Effector memory CD4-positive, alpha-beta T cell (primary cell): ENCODE measurements at regions not wholly inside any gene's neighbourhood (a gene's known extent, or its start where the extent isn't known, plus 50 kb on each side); places are given as distances from the start of the nearest gene placed in this dataset.

Experiments
- DNase-seq, 3 donors: peaks; one replicate each; pipeline ENCODE4 v3.0.0-alpha.2; 2020
- H3K27ac ChIP-seq: 2 replicates; pipeline ENCODE4 v1.7.0; 2013; ENCODE audit warnings: mild to moderate bottlenecking, low read length, moderate library complexity; ENCODE audit not compliant: insufficient read depth, poor library complexity, severe bottlenecking
- H3K27me3 ChIP-seq: replicated peaks from 2 replicates; pipeline ENCODE4 v1.7.0; 2013; ENCODE audit warnings: mild to moderate bottlenecking, low read length; ENCODE audit not compliant: insufficient read depth, control insufficient read depth, poor library complexity, severe bottlenecking
- H3K36me3 ChIP-seq: 2 replicates; pipeline ENCODE4 v1.7.0; 2013; ENCODE audit warnings: mild to moderate bottlenecking, low read length, moderate library complexity; ENCODE audit not compliant: control insufficient read depth, insufficient read depth
- H3K4me1 ChIP-seq: 2 replicates; pipeline ENCODE4 v1.7.0; 2013; ENCODE audit warnings: low read length, mild to moderate bottlenecking; ENCODE audit not compliant: control insufficient read depth, insufficient read depth, poor library complexity, severe bottlenecking
- H3K4me3 ChIP-seq: 2 replicates; pipeline ENCODE4 v1.7.0; 2013; ENCODE audit warnings: low read length, low read depth, mild to moderate bottlenecking; ENCODE audit not compliant: insufficient read depth, poor library complexity, severe bottlenecking
- H3K9me3 ChIP-seq: 2 replicates; pipeline ENCODE4 v1.7.0; 2013; ENCODE audit warnings: mild to moderate bottlenecking, low read length, moderate library complexity; ENCODE audit not compliant: control insufficient read depth

GRCh38 chr7:142546452-142546851, 202.8 kb upstream of the PRSS1 start:
- Histone ChIP-seq H3K9me3 (no peaks in the 10 kb centered on the region), H3K36me3 (no peaks in the 10 kb centered on the region), H3K4me3 (no peak overlapping the region), H3K27ac (no peak overlapping the region), H3K27me3 (no peaks in the 10 kb centered on the region), H3K4me1 (no peaks in the 10 kb centered on the region)
- DNase-seq = no peak

GRCh38 chr7:142542942-142543341, 206.3 kb upstream of the PRSS1 start:
- no peak overlapping the region for H3K4me3 ChIP-seq
- no peak for DNase-seq
- no peaks in the 10 kb centered on the region for H3K4me1 ChIP-seq
- no peaks in the 10 kb centered on the region for H3K9me3 ChIP-seq
- no peak overlapping the region for H3K27ac ChIP-seq
- no peaks in the 10 kb centered on the region for H3K27me3 ChIP-seq
- H3K36me3 ChIP-seq = no peaks in the 10 kb centered on the region

DNA sequence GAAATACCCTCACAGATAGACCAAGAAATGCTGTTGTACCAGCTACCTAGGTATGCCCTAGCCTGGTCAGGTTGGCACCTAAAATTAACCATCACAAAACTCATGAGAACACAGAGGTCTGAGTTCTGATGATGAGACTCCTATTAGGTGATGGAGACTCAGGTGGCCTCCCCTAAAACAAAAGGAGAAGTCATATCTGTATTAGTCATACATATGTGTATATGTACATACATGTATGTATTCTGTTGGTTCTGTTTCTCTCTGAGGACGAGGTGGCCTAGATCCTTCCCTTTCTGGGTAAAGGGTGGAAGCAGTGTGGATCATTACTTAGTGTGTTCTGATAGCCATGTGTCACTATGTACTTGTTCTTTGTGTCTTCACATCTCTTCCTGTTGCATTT, 207.2 kb upstream of the PRSS1 start:
- Histone ChIP-seq H3K4me1 (no peaks in the 10 kb centered on the region), H3K36me3 (no peaks in the 10 kb centered on the region), H3K4me3 (no peak overlapping the region), H3K27me3 (no peaks in the 10 kb centered on the region), H3K9me3 (no peaks in the 10 kb centered on the region), H3K27ac (no peak overlapping the region)
- DNase-seq = no peak

- Histone ChIP-seq H3K9me3 (no peaks in the 10 kb centered on the region), H3K4me3 (no peak overlapping the region), H3K4me1 (peaks cover 4% of the 10 kb centered on the region), H3K36me3 (no peaks in the 10 kb centered on the region), H3K27ac (no peak overlapping the region), H3K27me3 (no peaks in the 10 kb centered on the region)
- no peak for DNase-seq
Observed at GRCh38 chr7:142540371-142540770, 208.9 kb upstream of the PRSS1 start.

- no peak overlapping the region for H3K27ac ChIP-seq
- H3K36me3 ChIP-seq = no peaks in the 10 kb centered on the region
- H3K4me1 ChIP-seq = peaks cover 7% of the 10 kb centered on the region
- DNase-seq = no peak
- no peak overlapping the region for H3K4me3 ChIP-seq
- H3K9me3 ChIP-seq = no peaks in the 10 kb centered on the region
- no peaks in the 10 kb centered on the region for H3K27me3 ChIP-seq
Observed at GRCh38 chr7:142539901-142540300, 209.4 kb upstream of the PRSS1 start.

DNA sequence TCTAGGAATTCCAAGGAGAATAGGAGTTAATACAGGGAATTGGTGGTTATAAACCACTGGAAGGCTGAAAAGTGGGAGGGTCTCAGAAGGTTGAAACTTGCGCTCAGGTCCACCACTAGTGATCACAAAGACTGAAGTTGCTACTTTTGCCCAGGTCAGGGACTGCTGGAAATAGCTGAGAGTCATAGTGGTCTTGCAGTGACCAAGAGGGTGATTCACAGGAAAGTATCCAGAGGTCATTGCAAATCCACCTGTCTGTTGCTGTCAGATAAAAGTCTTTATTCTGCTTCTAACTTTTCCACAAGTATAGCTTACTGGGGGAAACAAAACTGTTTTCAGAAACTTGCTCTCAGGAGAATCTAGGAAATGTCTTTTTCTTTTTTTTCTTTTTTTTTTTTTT, 211.5 kb upstream of the PRSS1 start:
- H3K9me3 ChIP-seq = no peaks in the 10 kb centered on the region
- no peaks in the 10 kb centered on the region for H3K27me3 ChIP-seq
- no peak overlapping the region for H3K27ac ChIP-seq
- DNase-seq = no peak
- H3K4me1 ChIP-seq = peaks cover 7% of the 10 kb centered on the region
- no peaks in the 10 kb centered on the region for H3K36me3 ChIP-seq
- H3K4me3 ChIP-seq = no peak overlapping the region

DNA sequence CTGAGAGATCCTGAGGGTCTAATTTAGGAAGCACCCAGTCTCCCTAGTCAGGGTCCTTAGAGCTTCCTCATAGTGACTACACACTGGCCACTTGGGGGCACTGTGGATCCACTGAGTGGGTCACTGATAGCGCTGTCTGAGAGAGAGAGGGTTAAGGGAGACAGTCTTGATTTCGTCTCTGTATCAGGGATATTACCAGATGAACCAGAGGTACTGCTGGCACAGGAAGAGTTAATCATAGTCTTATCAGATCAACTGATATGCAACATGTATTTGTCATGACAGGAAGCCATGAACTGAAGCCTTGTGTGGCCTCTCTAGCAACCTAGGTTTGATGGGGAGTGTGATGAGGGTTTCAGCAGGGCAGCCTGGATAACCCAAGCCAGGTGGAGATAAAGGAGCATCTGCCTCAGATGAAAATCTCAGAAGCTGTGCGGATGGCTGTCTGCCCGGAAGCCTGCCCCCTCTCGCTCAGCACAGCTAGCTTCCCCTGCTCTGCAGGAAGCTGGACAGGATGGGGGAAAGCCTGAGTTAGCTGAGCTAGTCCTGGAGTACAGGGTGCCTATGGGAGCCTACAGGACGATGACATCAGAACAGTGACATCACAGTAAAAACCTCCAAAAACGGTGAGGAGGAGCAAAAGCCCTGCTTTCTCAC, 214.0 kb upstream of the PRSS1 start:
- Histone ChIP-seq H3K4me1 (peaks cover 7% of the 10 kb centered on the region), H3K9me3 (no peaks in the 10 kb centered on the region), H3K4me3 (no peak overlapping the region), H3K27ac (peak overlapping the region; percentile 49), H3K27me3 (no peaks in the 10 kb centered on the region), H3K36me3 (no peaks in the 10 kb centered on the region)
- DNase-seq = peak; percentile 16 to 52 (median 47)

GRCh38 chr7:142534726-142535122, 214.5 kb upstream of the PRSS1 start:
- H3K4me1 ChIP-seq = peaks cover 7% of the 10 kb centered on the region
- no peaks in the 10 kb centered on the region for H3K27me3 ChIP-seq
- no peak overlapping the region for H3K4me3 ChIP-seq
- no peak overlapping the region for H3K27ac ChIP-seq
- H3K36me3 ChIP-seq = no peaks in the 10 kb centered on the region
- no peak for DNase-seq
- no peaks in the 10 kb centered on the region for H3K9me3 ChIP-seq

DNA sequence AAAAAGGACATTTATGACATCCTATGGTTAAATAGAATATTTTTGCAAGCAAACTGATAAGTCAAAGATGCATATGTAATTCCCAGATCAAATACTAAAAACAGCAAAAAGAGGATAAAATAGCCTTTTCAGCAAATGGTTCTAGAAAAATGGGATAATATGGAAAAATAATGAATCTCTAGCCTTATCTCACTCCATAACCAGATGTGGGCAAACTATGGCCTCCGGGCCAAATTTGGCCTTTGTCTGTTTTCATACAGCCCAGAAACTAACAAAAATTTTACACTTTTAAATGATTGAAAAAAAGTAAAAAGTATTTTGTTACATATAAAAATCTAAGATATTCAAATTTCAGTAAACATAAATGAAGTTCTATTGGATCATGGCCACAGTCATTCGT, 215.4 kb upstream of the PRSS1 start:
- H3K36me3 ChIP-seq = no peaks in the 10 kb centered on the region
- DNase-seq = no peak
- H3K4me3 ChIP-seq = no peak overlapping the region
- no peak overlapping the region for H3K27ac ChIP-seq
- H3K4me1 ChIP-seq = peaks cover 7% of the 10 kb centered on the region
- no peaks in the 10 kb centered on the region for H3K27me3 ChIP-seq
- H3K9me3 ChIP-seq = no peaks in the 10 kb centered on the region

DNA sequence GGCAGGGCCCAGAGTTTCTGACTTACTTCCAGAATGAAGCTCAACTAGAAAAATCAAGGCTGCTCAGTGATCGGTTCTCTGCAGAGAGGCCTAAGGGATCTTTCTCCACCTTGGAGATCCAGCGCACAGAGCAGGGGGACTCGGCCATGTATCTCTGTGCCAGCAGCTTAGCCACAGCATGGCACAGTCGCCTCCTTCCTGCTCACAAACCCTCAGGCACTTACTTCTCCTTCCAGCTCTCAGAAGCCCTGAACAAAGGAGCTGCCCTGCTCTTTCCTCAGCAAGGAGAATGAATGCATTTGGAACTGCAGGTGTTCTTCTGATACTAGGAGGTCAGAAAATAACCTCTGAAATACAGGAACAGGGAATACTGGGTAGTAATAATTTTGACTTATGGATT, 219.7 kb upstream of the PRSS1 start:
- H3K27ac ChIP-seq = no peak overlapping the region
- no peak overlapping the region for H3K4me3 ChIP-seq
- H3K9me3 ChIP-seq = no peaks in the 10 kb centered on the region
- no peaks in the 10 kb centered on the region for H3K36me3 ChIP-seq
- no peaks in the 10 kb centered on the region for H3K27me3 ChIP-seq
- DNase-seq = no peak
- H3K4me1 ChIP-seq = no peaks in the 10 kb centered on the region
